GM23338 (cell line): ENCODE measurements at regions not wholly inside any gene's neighbourhood (a gene's known extent, or its start where the extent isn't known, plus 50 kb on each side); places are given as distances from the start of the nearest gene placed in this dataset.

Experiments used
- EZH2 ChIP-seq: fragments of 200-600 bp; sonication (generic); IDR thresholded peaks from one replicate; pipeline ENCODE4 v1.8.0; 2017; ENCODE audit warnings: antibody characterized with exemption, mild to moderate bottlenecking, low read depth; ENCODE audit not compliant: unreplicated experiment
- EZH2phosphoT487 ChIP-seq: fragments of 200-600 bp; sonication (generic); IDR thresholded peaks from one replicate; pipeline ENCODE4 v1.8.1; 2018; ENCODE audit warnings: antibody characterized with exemption; ENCODE audit not compliant: unreplicated experiment
- JUNB ChIP-seq: IDR thresholded peaks from one replicate; pipeline ENCODE4 v1.6.1; 2016; ENCODE audit warnings: antibody characterized with exemption; ENCODE audit not compliant: unreplicated experiment
- NANOG ChIP-seq: IDR thresholded peaks from 2 replicates; pipeline ENCODE4 v1.6.1; 2016; ENCODE audit warnings: antibody characterized with exemption, borderline replicate concordance
- POLR2AphosphoS5 ChIP-seq: IDR thresholded peaks from 2 replicates; pipeline ENCODE4 v1.6.1; 2016; ENCODE audit warnings: antibody characterized with exemption, low read depth
- REST ChIP-seq: IDR thresholded peaks from one replicate; pipeline ENCODE4 v1.6.1; 2018; ENCODE audit warnings: antibody characterized with exemption; ENCODE audit not compliant: unreplicated experiment
- TF ChIP-seq, protein P1 (sequence below), 2 experiments: fragments of 200-600 bp in 1 of 2; sonication (generic) in 1 of 2; conservative IDR thresholded peaks; 2 replicates each; pipeline versions ENCODE4 v1.5.1 to v1.6.1; 2016 to 2017; ENCODE audit warnings: antibody characterized with exemption in 2 of 2, low read depth in 2 of 2, mild to moderate bottlenecking in 2 of 2, moderate library complexity in 1 of 2

DNA sequence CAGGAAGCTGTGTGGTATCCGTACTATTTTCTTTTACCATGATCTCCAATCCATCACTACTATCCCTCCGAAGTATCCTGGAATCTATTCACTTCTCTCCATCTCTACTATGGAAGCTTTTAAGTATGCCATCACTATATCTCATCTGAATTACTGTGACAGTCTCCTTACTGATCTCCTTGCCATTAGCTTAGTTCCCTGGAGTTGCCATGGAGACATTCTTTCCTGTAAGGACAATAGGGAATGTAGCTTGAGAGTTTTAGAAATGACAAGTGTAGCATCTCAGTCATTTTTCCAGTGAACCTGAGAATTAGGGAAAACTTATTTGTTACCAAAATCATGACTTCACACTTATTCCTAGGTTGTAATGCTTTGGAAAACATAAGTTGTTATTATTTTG is 86.3 kb downstream of the HPGD start:
- TF ChIP-seq, protein P1, sequence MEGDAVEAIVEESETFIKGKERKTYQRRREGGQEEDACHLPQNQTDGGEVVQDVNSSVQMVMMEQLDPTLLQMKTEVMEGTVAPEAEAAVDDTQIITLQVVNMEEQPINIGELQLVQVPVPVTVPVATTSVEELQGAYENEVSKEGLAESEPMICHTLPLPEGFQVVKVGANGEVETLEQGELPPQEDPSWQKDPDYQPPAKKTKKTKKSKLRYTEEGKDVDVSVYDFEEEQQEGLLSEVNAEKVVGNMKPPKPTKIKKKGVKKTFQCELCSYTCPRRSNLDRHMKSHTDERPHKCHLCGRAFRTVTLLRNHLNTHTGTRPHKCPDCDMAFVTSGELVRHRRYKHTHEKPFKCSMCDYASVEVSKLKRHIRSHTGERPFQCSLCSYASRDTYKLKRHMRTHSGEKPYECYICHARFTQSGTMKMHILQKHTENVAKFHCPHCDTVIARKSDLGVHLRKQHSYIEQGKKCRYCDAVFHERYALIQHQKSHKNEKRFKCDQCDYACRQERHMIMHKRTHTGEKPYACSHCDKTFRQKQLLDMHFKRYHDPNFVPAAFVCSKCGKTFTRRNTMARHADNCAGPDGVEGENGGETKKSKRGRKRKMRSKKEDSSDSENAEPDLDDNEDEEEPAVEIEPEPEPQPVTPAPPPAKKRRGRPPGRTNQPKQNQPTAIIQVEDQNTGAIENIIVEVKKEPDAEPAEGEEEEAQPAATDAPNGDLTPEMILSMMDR (conservative IDR thresholded peaks at IDR 0.05; ENCODE audit: low read depth in 2 of 2) = no peak
- TF ChIP-seq POLR2AphosphoS5 (no peak), REST (no peak), EZH2phosphoT487 (no peak), EZH2 (no peak), JUNB (no peak), NANOG (no peak)
